Activated CD4-positive, alpha-beta T cell treated with anti-CD3 and anti-CD28 coated beads for 48 hours (primary cell): ENCODE measurements at regions not wholly inside any gene's neighbourhood (a gene's known extent, or its start where the extent isn't known, plus 50 kb on each side); places are given as distances from the start of the nearest gene placed in this dataset.

Experiments used
- DNase-seq: peaks from one replicate; pipeline ENCODE4 v3.0.0-alpha.2; 2020

GRCh38 chr16:85173981-85174751, 61.9 kb upstream of the CIBAR2 start:
- no peak for DNase-seq

- no peak for DNase-seq
Observed at GRCh38 chr16:85174871-85175723, 62.8 kb upstream of the CIBAR2 start.

GRCh38 chr16:85175724-85176233, 63.5 kb upstream of the CIBAR2 start:
- DNase-seq: no peak

GRCh38 chr16:85176541-85177447, 64.5 kb upstream of the CIBAR2 start:
- DNase-seq: no peak

- no peak for DNase-seq
Observed at GRCh38 chr16:85177448-85177846, 65.2 kb upstream of the CIBAR2 start.

- DNase-seq: no peak
Observed at GRCh38 chr16:85178006-85178591, 65.8 kb upstream of the CIBAR2 start.

- DNase-seq: no peak
Observed at GRCh38 chr16:85178596-85178995, 66.3 kb upstream of the CIBAR2 start.

- no peak for DNase-seq
Observed at GRCh38 chr16:85179344-85180046, 67.2 kb upstream of the CIBAR2 start.

- no peak for DNase-seq
Observed at GRCh38 chr16:85180047-85180826, 68.0 kb upstream of the CIBAR2 start.

GRCh38 chr16:85180827-85181738, 68.8 kb upstream of the CIBAR2 start:
- no peak for DNase-seq

GRCh38 chr16:85181739-85182129, 69.5 kb upstream of the CIBAR2 start:
- no peak for DNase-seq

- DNase-seq: no peak
Observed at GRCh38 chr16:85182286-85182685, 70.0 kb upstream of the CIBAR2 start.

- DNase-seq: no peak
Observed at GRCh38 chr16:85182774-85183173, 70.5 kb upstream of the CIBAR2 start.

GRCh38 chr16:85183564-85183963, 71.3 kb upstream of the CIBAR2 start:
- DNase-seq: no peak

- DNase-seq: no peak
Observed at GRCh38 chr16:85184404-85184803, 72.1 kb upstream of the CIBAR2 start.

- no peak for DNase-seq
Observed at GRCh38 chr16:85185303-85186100, 73.2 kb upstream of the CIBAR2 start.

GRCh38 chr16:85187002-85187401, 74.7 kb upstream of the CIBAR2 start:
- DNase-seq: no peak

- DNase-seq: no peak
Observed at GRCh38 chr16:85187447-85187846, 75.2 kb upstream of the CIBAR2 start.

- DNase-seq: no peak
Observed at GRCh38 chr16:85187886-85188285, 75.6 kb upstream of the CIBAR2 start.
